ENCODE measurements at regions not wholly inside any gene's neighbourhood (a gene's known extent, or its start where the extent isn't known, plus 50 kb on each side); places are given as distances from the start of the nearest gene placed in this dataset.

DNA sequence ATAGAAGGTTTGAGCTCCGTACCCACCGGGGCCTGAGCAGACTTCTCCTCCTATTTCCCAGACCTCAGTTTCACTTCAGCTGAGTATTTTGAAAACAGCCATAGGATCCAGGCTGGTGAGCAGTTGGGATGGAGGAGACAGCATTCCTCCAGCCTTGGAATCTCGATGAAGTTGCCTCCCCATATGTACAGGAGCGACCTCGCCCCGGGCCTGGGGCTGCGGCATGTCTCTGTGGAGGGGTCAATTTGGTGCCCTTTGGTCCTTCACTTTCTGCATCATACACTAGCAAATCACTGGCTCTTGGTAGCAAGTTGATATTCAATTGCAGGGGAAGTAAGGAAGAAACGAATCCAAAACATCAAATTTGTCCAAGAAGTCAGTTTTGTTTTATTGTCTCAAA, 402.0 kb upstream of the IRX4 start:
- Histone ChIP-seq H3K4me3 (replicated peaks in 1 of 3; ENCODE audit: insufficient read depth in 1 of 3, low read depth in 1 of 3, low read length in 3 of 3) (no peak overlapping the region), H3K79me2 (ENCODE audit: control insufficient read depth, insufficient read depth, low read length) (no peaks in the 10 kb centered on the region), H3K4me2 (ENCODE audit: insufficient read depth, low read length) (no peak overlapping the region), H3K9ac (replicated peaks; ENCODE audit: extremely low read depth, insufficient read depth, low read length) (no peak overlapping the region), H3K9me1 (replicated peaks; ENCODE audit: control insufficient read depth, extremely low read depth, insufficient read depth, low read length) (no peaks in the 10 kb centered on the region), H3K27me3 (ENCODE audit: control insufficient read depth in 2 of 2, insufficient read depth in 2 of 2, low read length in 2 of 2) (no peaks in the 10 kb centered on the region), H3K27ac (ENCODE audit: insufficient read depth, low read depth, low read length) (no peak overlapping the region), H3K4me1 (ENCODE audit: control insufficient read depth, extremely low read depth, insufficient read depth, low read length) (no peaks in the 10 kb centered on the region), H3K36me3 (ENCODE audit: control insufficient read depth in 2 of 2, extremely low read depth in 1 of 2, insufficient read depth in 2 of 2, low read length in 2 of 2) (no peaks in the 10 kb centered on the region), H3K9me3 (replicated peaks; ENCODE audit: control insufficient read depth, insufficient read depth, low read length) (peaks cover 3% of the 10 kb centered on the region), H2AFZ (ENCODE audit: low read depth, low read length) (no peak overlapping the region), H4K20me1 (replicated peaks; ENCODE audit: control insufficient read depth, extremely low read depth, insufficient read depth, low read length) (no peaks in the 10 kb centered on the region)
- BruUV-seq (replicated peaks), result no TSS peak
- intact Hi-C loops (cut with micrococcal nuclease) (no loop called here), dilution Hi-C loops (cut with MboI; ENCODE audit: extremely low pct_ligation_motif_present, low sequenced_read_pairs) (no loop called here)
- ChIA-PET POLR2A (no interaction called here), CTCF (no interaction called here)
- FAIRE-seq (no peak), DNase-seq (ENCODE audit: low read depth, low spot score) (no peak)
- TF ChIP-seq CTCF (IDR thresholded peaks at IDR 0.05; ENCODE audit: extremely low read depth in 1 of 2, insufficient read depth in 1 of 2, low read depth in 1 of 2, low read length in 2 of 2) (no peak), JUN (IDR thresholded peaks at IDR 0.05; ENCODE audit: borderline replicate concordance, insufficient read depth, insufficient read length, low read depth) (no peak), POLR2A (IDR thresholded peaks at IDR 0.05; ENCODE audit: low read depth, low read length) (no peak), GATA2 (IDR thresholded peaks at IDR 0.05; ENCODE audit: insufficient read depth, insufficient read length, low read depth, low read length) (no peak), MYC (IDR thresholded peaks at IDR 0.05; ENCODE audit: low read depth, low read length) (no peak), POLR2AphosphoS5 (IDR thresholded peaks at IDR 0.05; ENCODE audit: insufficient read depth, low read depth, low read length) (no peak), EZH2 (IDR thresholded peaks at IDR 0.05; ENCODE audit: borderline replicate concordance, low read depth, low read length, severe bottlenecking) (no peak), FOS (IDR thresholded peaks at IDR 0.05; ENCODE audit: borderline replicate concordance, insufficient read depth, low read length) (no peak)
- TF ChIP-seq, protein P1, sequence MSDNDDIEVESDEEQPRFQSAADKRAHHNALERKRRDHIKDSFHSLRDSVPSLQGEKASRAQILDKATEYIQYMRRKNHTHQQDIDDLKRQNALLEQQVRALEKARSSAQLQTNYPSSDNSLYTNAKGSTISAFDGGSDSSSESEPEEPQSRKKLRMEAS (IDR thresholded peaks at IDR 0.05; ENCODE audit: insufficient read depth, insufficient read length), result no peak

Measured in endothelial cell of umbilical vein (primary cell).